ENCODE measurements at regions not wholly inside any gene's neighbourhood (a gene's known extent, or its start where the extent isn't known, plus 50 kb on each side); places are given as distances from the start of the nearest gene placed in this dataset.

- FAIRE-seq: no peak
- no peak for DNase-seq (ENCODE audit: low spot score in 2 of 2)
Observed at GRCh38 chr6:41428336-41428995, 93.1 kb downstream of the NCR2 start.

- DNase-seq (ENCODE audit: low spot score in 2 of 2) (no peak), FAIRE-seq (no peak)
Observed at GRCh38 chr6:41428996-41429421, 93.6 kb downstream of the NCR2 start.

GRCh38 chr6:41429506-41430504 lies 94.4 kb downstream of the NCR2 start:
- FAIRE-seq (no peak), DNase-seq (ENCODE audit: low spot score in 2 of 2) (no peak)

- DNase-seq (ENCODE audit: low spot score in 2 of 2) (no peak), FAIRE-seq (no peak)
Observed at GRCh38 chr6:41430875-41431274, 95.5 kb downstream of the NCR2 start.

- DNase-seq (ENCODE audit: low spot score in 2 of 2) (no peak), FAIRE-seq (no peak)
Observed at GRCh38 chr6:41432280-41432679, 96.9 kb downstream of the NCR2 start.

- no peak for FAIRE-seq
- no peak for DNase-seq (ENCODE audit: low spot score in 2 of 2)
Observed at GRCh38 chr6:41434803-41435481, 99.5 kb downstream of the NCR2 start.

GRCh38 chr6:41437604-41438003 lies 102.2 kb downstream of the NCR2 start:
- FAIRE-seq: no peak

GRCh38 chr6:41438746-41439145 lies 103.3 kb downstream of the NCR2 start:
- no peak for DNase-seq (ENCODE audit: low spot score in 2 of 2)
- no peak for FAIRE-seq

More at GRCh38 chr6:41437604-41438003, 102.2 kb downstream of the NCR2 start:
- DNase-seq (ENCODE audit: low spot score in 2 of 2): no peak

GRCh38 chr6:41439524-41440418 lies 104.4 kb downstream of the NCR2 start:
- DNase-seq (ENCODE audit: low spot score in 2 of 2) (no peak), FAIRE-seq (no peak)

- no peak for FAIRE-seq
Observed at GRCh38 chr6:41440958-41441357, 105.2 kb upstream of the FOXP4 start.

GRCh38 chr6:41441598-41442351 lies 104.4 kb upstream of the FOXP4 start:
- FAIRE-seq (no peak), DNase-seq (ENCODE audit: low spot score in 2 of 2) (no peak)

More at GRCh38 chr6:41440958-41441357, 105.2 kb upstream of the FOXP4 start:
- DNase-seq (ENCODE audit: low spot score in 2 of 2): no peak

GRCh38 chr6:41442352-41442672 lies 103.9 kb upstream of the FOXP4 start:
- FAIRE-seq (no peak), DNase-seq (ENCODE audit: low spot score in 2 of 2) (no peak)

- DNase-seq (ENCODE audit: low spot score in 2 of 2) (no peak), FAIRE-seq (no peak)
Observed at GRCh38 chr6:41442800-41443501, 103.2 kb upstream of the FOXP4 start.

- FAIRE-seq (no peak), DNase-seq (ENCODE audit: low spot score in 2 of 2) (no peak)
Observed at GRCh38 chr6:41443616-41444525, 102.3 kb upstream of the FOXP4 start.

- DNase-seq (ENCODE audit: low spot score in 2 of 2) (no peak), FAIRE-seq (no peak)
Observed at GRCh38 chr6:41445261-41445660, 100.9 kb upstream of the FOXP4 start.

- no peak for FAIRE-seq
- no peak for DNase-seq (ENCODE audit: low spot score in 2 of 2)
Observed at GRCh38 chr6:41446132-41446531, 100.0 kb upstream of the FOXP4 start.

- no peak for FAIRE-seq
- no peak for DNase-seq (ENCODE audit: low spot score in 2 of 2)
Observed at GRCh38 chr6:41446907-41447545, 99.2 kb upstream of the FOXP4 start.

Data from frontal cortex (tissue), 3 donors.